ENCODE measurements at regions not wholly inside any gene's neighbourhood (a gene's known extent, or its start where the extent isn't known, plus 50 kb on each side); places are given as distances from the start of the nearest gene placed in this dataset.

DNA sequence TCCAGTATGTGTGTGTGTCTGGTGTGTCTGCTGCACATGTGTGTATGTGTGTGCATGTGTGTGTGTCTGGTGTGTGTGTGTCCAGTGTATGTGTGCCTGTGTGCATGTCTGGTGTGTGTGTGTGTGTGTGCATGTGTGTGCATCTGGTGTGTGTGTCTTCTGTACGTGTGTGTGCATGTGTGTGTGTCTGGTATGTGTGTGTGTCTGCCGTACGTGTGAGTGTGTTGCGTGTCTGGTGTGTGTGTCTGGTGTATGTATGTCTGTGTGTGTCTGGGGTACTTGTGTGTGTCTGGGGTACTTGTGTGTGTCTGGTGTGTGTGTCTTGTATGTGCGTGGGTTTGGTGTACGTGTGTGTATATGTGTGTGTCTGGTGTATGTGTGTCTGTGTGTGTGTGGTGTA, 289.1 kb upstream of the SHH start:
- H3K4me3 ChIP-seq (ENCODE audit: low read length in 2 of 2): peak overlapping the region in 1 of 2 donors; percentile 69
- no CpG with 5 or more reads among the region's 6 CpGs for WGBS, 2 donors (ENCODE audit: extremely low coverage in 2 of 2, insufficient read length in 2 of 2, insufficient replicate concordance in 1 of 2)
- no peak for DNase-seq (ENCODE audit: low spot score)

DNA sequence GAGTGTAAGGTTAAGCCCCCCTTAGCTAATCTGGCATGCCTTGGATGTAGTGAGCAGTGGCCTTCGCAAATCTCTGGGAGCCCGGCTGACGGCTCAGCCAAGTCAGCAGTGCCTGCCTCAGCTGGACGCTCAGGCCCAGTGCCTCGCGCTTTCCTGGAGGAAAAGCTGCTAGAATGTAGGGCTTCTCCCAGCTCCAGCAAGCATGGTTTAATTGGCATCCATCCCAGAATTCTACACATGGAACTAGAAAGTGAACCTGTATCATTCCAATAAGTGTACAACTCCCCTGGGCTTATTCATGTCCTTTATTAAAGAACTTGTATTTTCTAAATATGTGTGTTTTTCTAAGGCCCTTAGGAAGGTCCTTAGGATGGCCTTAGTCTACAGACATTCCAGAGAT, 287.8 kb upstream of the SHH start:
- peak overlapping the region; percentile 84 for H3K18ac ChIP-seq (ENCODE audit: low read length)
- peaks cover 0 to 3% of the 10 kb centered on the region in 2 donors for H3K9me3 ChIP-seq (replicated peaks in 1 of 2; ENCODE audit: control insufficient read depth in 2 of 2, insufficient read depth in 1 of 2, low read depth in 1 of 2, low read length in 2 of 2)
- H3K4me2 ChIP-seq (ENCODE audit: insufficient read depth, low read length, poor library complexity, severe bottlenecking): no peak overlapping the region
- peaks cover 0 to 2% (median 0%) of the 10 kb centered on the region in 3 experiments for H3K27me3 ChIP-seq (ENCODE audit: control insufficient read depth in 3 of 3, insufficient read depth in 3 of 3, low read depth in 1 of 3, low read length in 3 of 3)
- no CpG with 5 or more reads among the region's 6 CpGs for WGBS, 2 donors (ENCODE audit: extremely low coverage in 2 of 2, insufficient read length in 2 of 2, insufficient replicate concordance in 1 of 2)
- DNase-seq (ENCODE audit: low spot score): no peak
- H3K23ac ChIP-seq (ENCODE audit: low read depth, low read length, poor library complexity): no peak overlapping the region
- no peak overlapping the region for H2BK15ac ChIP-seq (ENCODE audit: low read length)
- no peaks in the 10 kb centered on the region for H3K36me3 ChIP-seq (replicated peaks in 1 of 2; ENCODE audit: control insufficient read depth in 2 of 2, insufficient read depth in 2 of 2, low read length in 2 of 2)
- no peak overlapping the region for H2BK12ac ChIP-seq (ENCODE audit: low read length)
- no peak overlapping the region for H2BK120ac ChIP-seq (ENCODE audit: low read depth, low read length)
- H2BK5ac ChIP-seq (ENCODE audit: low read length): no peak overlapping the region
- H3K79me1 ChIP-seq (ENCODE audit: low read depth, low read length): no peaks in the 10 kb centered on the region
- H3K4me1 ChIP-seq (ENCODE audit: control insufficient read depth in 2 of 2, insufficient read depth in 1 of 2, low read depth in 1 of 2, low read length in 2 of 2): peaks cover 0 to 8% of the 10 kb centered on the region in 2 donors
- H3K4ac ChIP-seq (ENCODE audit: low read length): no peak overlapping the region
- H3K9ac ChIP-seq (ENCODE audit: low read depth, low read length, poor library complexity): no peak overlapping the region
- H3K4me3 ChIP-seq (ENCODE audit: low read length in 2 of 2): no peak overlapping the region
- no peak overlapping the region for H2AK5ac ChIP-seq (ENCODE audit: low read depth, low read length)
- H3K27ac ChIP-seq (replicated peaks; ENCODE audit: low read length): no peak overlapping the region
- no peak overlapping the region for H2AFZ ChIP-seq (ENCODE audit: low read length)
- H3K14ac ChIP-seq (ENCODE audit: low read length): no peak overlapping the region
- no peak overlapping the region for H4K91ac ChIP-seq (ENCODE audit: low read depth, low read length, poor library complexity)
- H4K8ac ChIP-seq (ENCODE audit: low read depth, low read length): no peak overlapping the region

More for the DNA sequence above, 289.1 kb upstream of the SHH start:
- H3K27me3 ChIP-seq (ENCODE audit: control insufficient read depth in 3 of 3, insufficient read depth in 3 of 3, low read depth in 1 of 3, low read length in 3 of 3): peaks cover 0 to 2% (median 0%) of the 10 kb centered on the region in 3 experiments
- no peak overlapping the region for H2BK120ac ChIP-seq (ENCODE audit: low read depth, low read length)
- peaks cover 0 to 3% of the 10 kb centered on the region in 2 donors for H3K9me3 ChIP-seq (replicated peaks in 1 of 2; ENCODE audit: control insufficient read depth in 2 of 2, insufficient read depth in 1 of 2, low read depth in 1 of 2, low read length in 2 of 2)
- peak overlapping the region; percentile 25 for H3K9ac ChIP-seq (ENCODE audit: low read depth, low read length, poor library complexity)
- no peak overlapping the region for H2AK5ac ChIP-seq (ENCODE audit: low read depth, low read length)
- H3K4ac ChIP-seq (ENCODE audit: low read length): peak overlapping the region; percentile 13
- H2BK15ac ChIP-seq (ENCODE audit: low read length): no peak overlapping the region
- H3K4me2 ChIP-seq (ENCODE audit: insufficient read depth, low read length, poor library complexity, severe bottlenecking): no peak overlapping the region
- no peak overlapping the region for H3K27ac ChIP-seq (replicated peaks; ENCODE audit: low read length)
- H3K36me3 ChIP-seq (replicated peaks in 1 of 2; ENCODE audit: control insufficient read depth in 2 of 2, insufficient read depth in 2 of 2, low read length in 2 of 2): no peaks in the 10 kb centered on the region
- H2AFZ ChIP-seq (ENCODE audit: low read length): no peak overlapping the region
- H3K79me1 ChIP-seq (ENCODE audit: low read depth, low read length): no peaks in the 10 kb centered on the region
- peak overlapping the region; percentile 12 for H4K91ac ChIP-seq (ENCODE audit: low read depth, low read length, poor library complexity)
- no peak overlapping the region for H2BK5ac ChIP-seq (ENCODE audit: low read length)
- H2BK12ac ChIP-seq (ENCODE audit: low read length): peak overlapping the region; percentile 85
- peaks cover 0 to 9% of the 10 kb centered on the region in 2 donors for H3K4me1 ChIP-seq (ENCODE audit: control insufficient read depth in 2 of 2, insufficient read depth in 1 of 2, low read depth in 1 of 2, low read length in 2 of 2)
- H3K23ac ChIP-seq (ENCODE audit: low read depth, low read length, poor library complexity): peak overlapping the region; percentile 4
- H4K8ac ChIP-seq (ENCODE audit: low read depth, low read length): peak overlapping the region; percentile 5
- H3K18ac ChIP-seq (ENCODE audit: low read length): no peak overlapping the region
- peak overlapping the region; percentile 97 for H3K14ac ChIP-seq (ENCODE audit: low read length)

GRCh38 chr7:156099085-156099484, 286.8 kb upstream of the SHH start:
- DNase-seq (ENCODE audit: low spot score): no peak

GRCh38 chr7:156096771-156097538, 284.7 kb upstream of the SHH start:
- peak overlapping the region; percentile 43 for H2BK15ac ChIP-seq (ENCODE audit: low read length)
- peaks cover 0 to 2% (median 0%) of the 10 kb centered on the region in 3 experiments for H3K27me3 ChIP-seq (ENCODE audit: control insufficient read depth in 3 of 3, insufficient read depth in 3 of 3, low read depth in 1 of 3, low read length in 3 of 3)
- WGBS, 2 donors (ENCODE audit: extremely low coverage in 2 of 2, insufficient read length in 2 of 2, insufficient replicate concordance in 1 of 2): no CpG with 5 or more reads among the region's 20 CpGs
- H3K4me3 ChIP-seq (ENCODE audit: low read length in 2 of 2): no peak overlapping the region
- H3K18ac ChIP-seq (ENCODE audit: low read length): peak overlapping the region; percentile 74
- no peak overlapping the region for H2BK120ac ChIP-seq (ENCODE audit: low read depth, low read length)
- peaks cover 0 to 3% of the 10 kb centered on the region in 2 donors for H3K9me3 ChIP-seq (replicated peaks in 1 of 2; ENCODE audit: control insufficient read depth in 2 of 2, insufficient read depth in 1 of 2, low read depth in 1 of 2, low read length in 2 of 2)
- H3K23ac ChIP-seq (ENCODE audit: low read depth, low read length, poor library complexity): peak overlapping the region; percentile 22
- no peak overlapping the region for H2BK5ac ChIP-seq (ENCODE audit: low read length)
- H3K27ac ChIP-seq (replicated peaks; ENCODE audit: low read length): no peak overlapping the region
- no peak overlapping the region for H3K4me2 ChIP-seq (ENCODE audit: insufficient read depth, low read length, poor library complexity, severe bottlenecking)
- H2AFZ ChIP-seq (ENCODE audit: low read length): no peak overlapping the region
- no peak overlapping the region for H3K9ac ChIP-seq (ENCODE audit: low read depth, low read length, poor library complexity)
- no peak overlapping the region for H4K91ac ChIP-seq (ENCODE audit: low read depth, low read length, poor library complexity)
- H3K36me3 ChIP-seq (replicated peaks in 1 of 2; ENCODE audit: control insufficient read depth in 2 of 2, insufficient read depth in 2 of 2, low read length in 2 of 2): no peaks in the 10 kb centered on the region
- peaks cover 0 to 10% of the 10 kb centered on the region in 2 donors for H3K4me1 ChIP-seq (ENCODE audit: control insufficient read depth in 2 of 2, insufficient read depth in 1 of 2, low read depth in 1 of 2, low read length in 2 of 2)
- DNase-seq (ENCODE audit: low spot score): no peak
- peak overlapping the region; percentile 86 for H2AK5ac ChIP-seq (ENCODE audit: low read depth, low read length)
- H3K79me1 ChIP-seq (ENCODE audit: low read depth, low read length): no peaks in the 10 kb centered on the region
- H4K8ac ChIP-seq (ENCODE audit: low read depth, low read length): peak overlapping the region; percentile 26
- no peak overlapping the region for H3K4ac ChIP-seq (ENCODE audit: low read length)
- no peak overlapping the region for H2BK12ac ChIP-seq (ENCODE audit: low read length)
- no peak overlapping the region for H3K14ac ChIP-seq (ENCODE audit: low read length)

More at GRCh38 chr7:156099085-156099484, 286.8 kb upstream of the SHH start:
- Histone ChIP-seq H4K8ac (ENCODE audit: low read depth, low read length) (no peak overlapping the region), H3K4me1 (ENCODE audit: control insufficient read depth in 2 of 2, insufficient read depth in 1 of 2, low read depth in 1 of 2, low read length in 2 of 2) (peaks cover 0 to 8% of the 10 kb centered on the region in 2 donors), H3K79me1 (ENCODE audit: low read depth, low read length) (no peaks in the 10 kb centered on the region), H4K91ac (ENCODE audit: low read depth, low read length, poor library complexity) (no peak overlapping the region), H2AFZ (ENCODE audit: low read length) (no peak overlapping the region), H3K9me3 (replicated peaks in 1 of 2; ENCODE audit: control insufficient read depth in 2 of 2, insufficient read depth in 1 of 2, low read depth in 1 of 2, low read length in 2 of 2) (peaks cover 0 to 3% of the 10 kb centered on the region in 2 donors), H2BK120ac (ENCODE audit: low read depth, low read length) (no peak overlapping the region), H2BK5ac (ENCODE audit: low read length) (no peak overlapping the region), H3K4ac (ENCODE audit: low read length) (no peak overlapping the region), H3K14ac (ENCODE audit: low read length) (no peak overlapping the region), H3K27me3 (ENCODE audit: control insufficient read depth in 3 of 3, insufficient read depth in 3 of 3, low read depth in 1 of 3, low read length in 3 of 3) (peaks cover 0 to 2% (median 0%) of the 10 kb centered on the region in 3 experiments), H2AK5ac (ENCODE audit: low read depth, low read length) (no peak overlapping the region), H3K27ac (replicated peaks; ENCODE audit: low read length) (no peak overlapping the region), H2BK12ac (ENCODE audit: low read length) (no peak overlapping the region), H3K23ac (ENCODE audit: low read depth, low read length, poor library complexity) (no peak overlapping the region), H3K4me2 (ENCODE audit: insufficient read depth, low read length, poor library complexity, severe bottlenecking) (no peak overlapping the region), H3K18ac (ENCODE audit: low read length) (no peak overlapping the region), H3K4me3 (ENCODE audit: low read length in 2 of 2) (no peak overlapping the region), H3K9ac (ENCODE audit: low read depth, low read length, poor library complexity) (no peak overlapping the region), H3K36me3 (replicated peaks in 1 of 2; ENCODE audit: control insufficient read depth in 2 of 2, insufficient read depth in 2 of 2, low read length in 2 of 2) (no peaks in the 10 kb centered on the region), H2BK15ac (ENCODE audit: low read length) (no peak overlapping the region)
- WGBS, 2 donors (ENCODE audit: extremely low coverage in 2 of 2, insufficient read length in 2 of 2, insufficient replicate concordance in 1 of 2): no CpG with 5 or more reads among the region's 10 CpGs
